Colon (tissue), 2 donors: ENCODE measurements at regions not wholly inside any gene's neighbourhood (a gene's known extent, or its start where the extent isn't known, plus 50 kb on each side); places are given as distances from the start of the nearest gene placed in this dataset.
"Not testable (repeated sequence)": the region's sequence is repeated elsewhere in the genome, so short reads cannot be mapped to it uniquely, and the experiment has no call there.

Experiments used
- FAIRE-seq: peaks from 2 replicates; lab custom pipeline; 2012; peaks lifted over from hg19 to GRCh38; lab: Jason Lieb, UNC
- donor health status: control.
- donor health status: control.

GRCh38 chr16:88148078-88148477, 196.8 kb downstream of the BANP start:
- FAIRE-seq = not testable (repeated sequence)

GRCh38 chr16:88148682-88149081, 197.4 kb downstream of the BANP start:
- FAIRE-seq = not testable (repeated sequence)

GRCh38 chr16:88149158-88149603, 197.9 kb downstream of the BANP start:
- not testable (repeated sequence) for FAIRE-seq

- FAIRE-seq = not testable (repeated sequence)
Observed at GRCh38 chr16:88149663-88150062, 198.4 kb downstream of the BANP start.

- FAIRE-seq = not testable (repeated sequence)
Observed at GRCh38 chr16:88150456-88151128, 199.4 kb downstream of the BANP start.

GRCh38 chr16:88151129-88151499, 199.9 kb downstream of the BANP start:
- FAIRE-seq = not testable (repeated sequence)

GRCh38 chr16:88151859-88152843, 200.9 kb downstream of the BANP start:
- not testable (repeated sequence) for FAIRE-seq

- FAIRE-seq = not testable (repeated sequence)
Observed at GRCh38 chr16:88152879-88153278, 201.6 kb downstream of the BANP start.

- FAIRE-seq = not testable (repeated sequence)
Observed at GRCh38 chr16:88153516-88153915, 202.3 kb downstream of the BANP start.

- FAIRE-seq = not testable (repeated sequence)
Observed at GRCh38 chr16:88154886-88155285, 203.7 kb downstream of the BANP start.

GRCh38 chr16:88155681-88156080, 204.4 kb downstream of the BANP start:
- FAIRE-seq = not testable (repeated sequence)

- FAIRE-seq = not testable (repeated sequence)
Observed at GRCh38 chr16:88156640-88157283, 205.5 kb downstream of the BANP start.

- not testable (repeated sequence) for FAIRE-seq
Observed at GRCh38 chr16:88157686-88158085, 206.5 kb downstream of the BANP start.

GRCh38 chr16:88158256-88159045, 207.2 kb downstream of the BANP start:
- FAIRE-seq = not testable (repeated sequence)

- not testable (repeated sequence) for FAIRE-seq
Observed at GRCh38 chr16:88159046-88159896, 208.0 kb downstream of the BANP start.

GRCh38 chr16:88159897-88160335, 208.7 kb downstream of the BANP start:
- not testable (repeated sequence) for FAIRE-seq

- FAIRE-seq = not testable (repeated sequence)
Observed at GRCh38 chr16:88161191-88161590, 210.0 kb downstream of the BANP start.

GRCh38 chr16:88161623-88162275, 210.5 kb downstream of the BANP start:
- peak; percentile 75 for FAIRE-seq

GRCh38 chr16:88162778-88163177, 211.5 kb downstream of the BANP start:
- FAIRE-seq = not testable (repeated sequence)
